Colonic mucosa (tissue), 4 donors: ENCODE measurements at regions not wholly inside any gene's neighbourhood (a gene's known extent, or its start where the extent isn't known, plus 50 kb on each side); places are given as distances from the start of the nearest gene placed in this dataset.

Experiments used
- DNase-seq: peaks from one replicate; pipeline ENCODE4 v3.0.0-alpha.2; 2020
- H3K27ac ChIP-seq: fragments of 200-600 bp; one replicate; pipeline ENCODE4 v1.8.0; 2021
- H3K27me3 ChIP-seq: fragments of 200-600 bp; one replicate; pipeline ENCODE4 v1.8.0; 2021
- H3K36me3 ChIP-seq: fragments of 200-600 bp; one replicate; pipeline ENCODE4 v1.8.0; 2021
- H3K4me1 ChIP-seq: fragments of 200-600 bp; one replicate; pipeline ENCODE4 v1.8.0; 2021; ENCODE audit warnings: mild to moderate bottlenecking
- H3K4me3 ChIP-seq: fragments of 200-600 bp; one replicate; pipeline ENCODE4 v1.8.0; 2021
- H3K9ac ChIP-seq, 2 donors: one replicate each; pipeline ENCODE4 v1.7.0; 2013; ENCODE audit warnings: control low read depth in 2 of 2, low read depth in 2 of 2, low read length in 2 of 2
- H3K9me3 ChIP-seq: fragments of 200-600 bp; one replicate; pipeline ENCODE4 v1.8.0; 2021
- CTCF ChIP-seq: fragments of 200-600 bp; IDR thresholded peaks from one replicate; pipeline ENCODE4 v1.8.0; 2022; ENCODE audit warnings: antibody characterized with exemption, mild to moderate bottlenecking
- intact Hi-C: fragments of 100-400 bp; cut with DNase I; formaldehyde crosslinking; loops from one replicate; pipeline ENCODE4 v1.14.1; 2022
- donor health status: healthy.
- donor health status: DM: no; HTN: no; CAD: no.
- donor health status: DM: no; HTN: no; CAD: no.

DNA sequence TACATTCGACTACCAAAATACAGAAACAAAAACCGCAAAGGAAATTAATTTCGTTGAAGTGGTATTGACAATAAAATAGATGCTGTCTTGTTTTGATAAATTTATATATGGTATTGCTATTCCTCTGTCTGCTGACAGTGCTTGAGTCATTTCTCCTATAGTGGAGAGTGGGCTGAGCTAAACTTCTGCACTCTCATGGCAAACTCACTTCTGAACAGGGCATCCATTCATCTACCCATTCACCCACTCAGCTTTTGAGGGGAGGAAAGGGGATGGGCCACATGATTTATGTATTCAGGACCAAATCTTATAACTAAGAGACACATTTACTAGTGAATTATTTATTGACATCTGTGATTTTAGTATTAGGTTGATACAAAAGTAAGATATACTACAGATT is 137.6 kb upstream of the PLXNA4 start:
- no peaks in the 10 kb centered on the region for H3K27me3 ChIP-seq
- no peak for DNase-seq
- H3K9me3 ChIP-seq = no peaks in the 10 kb centered on the region
- TF ChIP-seq CTCF = no peak
- no peak overlapping the region for H3K27ac ChIP-seq
- no peak overlapping the region for H3K9ac ChIP-seq
- H3K4me1 ChIP-seq = no peaks in the 10 kb centered on the region
- no peak overlapping the region for H3K4me3 ChIP-seq
- intact Hi-C loops = no loop called here
- H3K36me3 ChIP-seq = no peaks in the 10 kb centered on the region

- intact Hi-C loops = no loop called here
- Histone ChIP-seq H3K4me3 (no peak overlapping the region), H3K4me1 (no peaks in the 10 kb centered on the region), H3K9ac (no peak overlapping the region), H3K36me3 (no peaks in the 10 kb centered on the region), H3K27me3 (no peaks in the 10 kb centered on the region), H3K27ac (no peak overlapping the region), H3K9me3 (no peaks in the 10 kb centered on the region)
- no peak for TF ChIP-seq CTCF
- no peak for DNase-seq
Measured at GRCh38 chr7:132709971-132710567, 133.8 kb upstream of the PLXNA4 start.

GRCh38 chr7:132708470-132708869 is 132.2 kb upstream of the PLXNA4 start:
- H3K36me3 ChIP-seq = no peaks in the 10 kb centered on the region
- H3K4me1 ChIP-seq = no peaks in the 10 kb centered on the region
- H3K4me3 ChIP-seq = no peak overlapping the region
- TF ChIP-seq CTCF = no peak
- no peaks in the 10 kb centered on the region for H3K9me3 ChIP-seq
- no peak overlapping the region for H3K9ac ChIP-seq
- H3K27ac ChIP-seq = no peak overlapping the region
- intact Hi-C loops = no loop called here
- no peak for DNase-seq
- no peaks in the 10 kb centered on the region for H3K27me3 ChIP-seq

GRCh38 chr7:132705146-132705545 is 128.9 kb upstream of the PLXNA4 start:
- intact Hi-C loops = no loop called here
- H3K4me1 ChIP-seq = no peaks in the 10 kb centered on the region

DNA sequence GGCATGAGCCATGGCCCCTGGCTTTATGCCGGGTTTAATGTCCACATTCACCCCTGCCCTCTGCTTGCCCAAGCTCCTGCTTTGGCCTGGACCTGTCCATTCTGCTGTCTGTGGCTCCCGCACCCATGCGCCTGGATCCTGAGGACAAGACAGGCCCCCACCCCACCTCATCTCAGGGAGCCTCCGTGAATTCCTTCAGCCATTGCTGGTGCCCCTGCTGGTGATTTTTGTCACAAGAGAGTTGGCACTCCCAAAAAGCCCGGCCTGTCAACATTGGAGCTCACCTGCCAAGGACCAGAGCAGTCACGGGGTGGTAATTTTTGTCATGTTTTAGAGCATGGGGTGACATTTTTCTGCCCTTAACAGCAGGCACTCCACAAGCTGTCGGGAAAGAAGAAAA is 127.5 kb upstream of the PLXNA4 start:
- intact Hi-C loops = no loop called here
- H3K9me3 ChIP-seq = no peaks in the 10 kb centered on the region
- no peak for TF ChIP-seq CTCF

More at GRCh38 chr7:132705146-132705545, 128.9 kb upstream of the PLXNA4 start:
- H3K27ac ChIP-seq = no peak overlapping the region
- H3K9ac ChIP-seq = no peak overlapping the region
- no peaks in the 10 kb centered on the region for H3K36me3 ChIP-seq
- no peak for TF ChIP-seq CTCF
- DNase-seq = no peak
- H3K27me3 ChIP-seq = no peaks in the 10 kb centered on the region
- no peak overlapping the region for H3K4me3 ChIP-seq
- no peaks in the 10 kb centered on the region for H3K9me3 ChIP-seq

More for the DNA sequence above, 127.5 kb upstream of the PLXNA4 start:
- no peak overlapping the region for H3K4me3 ChIP-seq
- H3K9ac ChIP-seq = no peak overlapping the region
- no peak for DNase-seq
- H3K27ac ChIP-seq = no peak overlapping the region
- no peaks in the 10 kb centered on the region for H3K36me3 ChIP-seq
- H3K27me3 ChIP-seq = no peaks in the 10 kb centered on the region
- no peaks in the 10 kb centered on the region for H3K4me1 ChIP-seq
